A549 (cell line): ENCODE measurements at regions not wholly inside any gene's neighbourhood (a gene's known extent, or its start where the extent isn't known, plus 50 kb on each side); places are given as distances from the start of the nearest gene placed in this dataset.

ENCODE experiments used
- CEBPB ChIP-seq, 2 experiments: fragments of >200 bp in 1 of 2; sonication (Bioruptor Twin) in 1 of 2; formaldehyde crosslinking in 1 of 2; IDR thresholded peaks; 2 replicates each; pipeline ENCODE4 v1.6.1; 2012 to 2016
- JUN ChIP-seq, 2 experiments: fragments of >200 bp; sonication (Bioruptor Twin); formaldehyde crosslinking; IDR thresholded peaks; 2 replicates in 1 of 2; 3 replicates in 1 of 2; pipeline ENCODE4 v1.6.1; 2016 to 2017
- JUNB ChIP-seq: fragments of >200 bp; sonication (Bioruptor Twin); formaldehyde crosslinking; IDR thresholded peaks from 2 replicates; pipeline ENCODE4 v1.6.1; 2016
- MYC ChIP-seq: IDR thresholded peaks from 2 replicates; pipeline ENCODE4 v1.6.1; 2012; ENCODE audit warnings: mild to moderate bottlenecking, inconsistent platforms, low read length, improper control_type of control experiment, borderline replicate concordance
- NR3C1 ChIP-seq: fragments of >200 bp; sonication (Bioruptor Twin); formaldehyde crosslinking; IDR thresholded peaks from 3 replicates; pipeline ENCODE4 v1.6.1; 2017
- RNF2 ChIP-seq: fragments of 200-600 bp; sonication (generic); IDR thresholded peaks from 2 replicates; pipeline ENCODE4 v1.6.1; 2016; ENCODE audit warnings: low read depth, mild to moderate bottlenecking, antibody characterized with exemption, moderate library complexity, borderline replicate concordance
- TF ChIP-seq, protein P1 (sequence below): fragments of >200 bp; sonication (Bioruptor Twin); formaldehyde crosslinking; IDR thresholded peaks from 3 replicates; pipeline ENCODE4 v1.5.1; 2016
- TF ChIP-seq, protein P2 (sequence below): IDR thresholded peaks from 2 replicates; pipeline ENCODE4 v1.6.1; 2012
- TF ChIP-seq, protein P3 (sequence below): fragments of 450-650 bp; IDR thresholded peaks from 2 replicates; pipeline ENCODE4 v1.6.1; 2014; ENCODE audit warnings: antibody characterized with exemption

DNA sequence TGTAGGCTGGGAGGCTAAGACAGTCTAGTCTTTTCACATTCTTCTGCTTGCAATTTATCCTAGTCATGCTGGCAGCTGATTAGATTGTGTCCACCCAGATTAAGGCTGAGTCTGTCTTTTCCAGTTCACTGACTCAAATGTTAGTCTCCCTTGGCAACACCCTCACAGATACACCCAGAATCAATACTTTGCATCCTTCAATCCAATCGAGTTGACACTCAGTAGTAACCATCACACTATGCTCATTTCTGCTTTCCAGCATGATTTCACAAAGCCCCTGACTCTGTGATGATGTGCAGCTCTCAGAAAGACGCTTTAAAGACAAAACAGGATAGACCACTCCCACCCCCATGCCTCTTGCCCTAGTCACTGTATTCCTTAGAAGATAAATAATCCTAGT is 693.0 kb downstream of the HTR1B start:
- TF ChIP-seq JUN (IDR thresholded peaks at IDR 0.05) (no peak), NR3C1 (no peak), CEBPB (IDR thresholded peaks at IDR 0.05) (no peak), JUNB (no peak), MYC (no peak), RNF2 (no peak)
- TF ChIP-seq, protein P1, sequence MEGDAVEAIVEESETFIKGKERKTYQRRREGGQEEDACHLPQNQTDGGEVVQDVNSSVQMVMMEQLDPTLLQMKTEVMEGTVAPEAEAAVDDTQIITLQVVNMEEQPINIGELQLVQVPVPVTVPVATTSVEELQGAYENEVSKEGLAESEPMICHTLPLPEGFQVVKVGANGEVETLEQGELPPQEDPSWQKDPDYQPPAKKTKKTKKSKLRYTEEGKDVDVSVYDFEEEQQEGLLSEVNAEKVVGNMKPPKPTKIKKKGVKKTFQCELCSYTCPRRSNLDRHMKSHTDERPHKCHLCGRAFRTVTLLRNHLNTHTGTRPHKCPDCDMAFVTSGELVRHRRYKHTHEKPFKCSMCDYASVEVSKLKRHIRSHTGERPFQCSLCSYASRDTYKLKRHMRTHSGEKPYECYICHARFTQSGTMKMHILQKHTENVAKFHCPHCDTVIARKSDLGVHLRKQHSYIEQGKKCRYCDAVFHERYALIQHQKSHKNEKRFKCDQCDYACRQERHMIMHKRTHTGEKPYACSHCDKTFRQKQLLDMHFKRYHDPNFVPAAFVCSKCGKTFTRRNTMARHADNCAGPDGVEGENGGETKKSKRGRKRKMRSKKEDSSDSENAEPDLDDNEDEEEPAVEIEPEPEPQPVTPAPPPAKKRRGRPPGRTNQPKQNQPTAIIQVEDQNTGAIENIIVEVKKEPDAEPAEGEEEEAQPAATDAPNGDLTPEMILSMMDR = no peak
- TF ChIP-seq, protein P2, sequence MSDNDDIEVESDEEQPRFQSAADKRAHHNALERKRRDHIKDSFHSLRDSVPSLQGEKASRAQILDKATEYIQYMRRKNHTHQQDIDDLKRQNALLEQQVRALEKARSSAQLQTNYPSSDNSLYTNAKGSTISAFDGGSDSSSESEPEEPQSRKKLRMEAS = no peak
- TF ChIP-seq, protein P3, sequence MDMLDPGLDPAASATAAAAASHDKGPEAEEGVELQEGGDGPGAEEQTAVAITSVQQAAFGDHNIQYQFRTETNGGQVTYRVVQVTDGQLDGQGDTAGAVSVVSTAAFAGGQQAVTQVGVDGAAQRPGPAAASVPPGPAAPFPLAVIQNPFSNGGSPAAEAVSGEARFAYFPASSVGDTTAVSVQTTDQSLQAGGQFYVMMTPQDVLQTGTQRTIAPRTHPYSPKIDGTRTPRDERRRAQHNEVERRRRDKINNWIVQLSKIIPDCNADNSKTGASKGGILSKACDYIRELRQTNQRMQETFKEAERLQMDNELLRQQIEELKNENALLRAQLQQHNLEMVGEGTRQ = no peak
